CD4-positive, alpha-beta T cell (primary cell): ENCODE measurements at regions not wholly inside any gene's neighbourhood (a gene's known extent, or its start where the extent isn't known, plus 50 kb on each side); places are given as distances from the start of the nearest gene placed in this dataset.

Experiments used
- ATAC-seq: fragments of 200-7000 bp; cut with Tn5 transposase; one replicate; pipeline ENCODE4 v1.10.0; 2022; ENCODE audit warnings: mild to moderate bottlenecking; ENCODE audit not compliant: poor library complexity
- CTCF ChIA-PET: fragments of 350-600 bp; sonication (Branson Sonifier 250); formaldehyde crosslinking; loops from one replicate; lab custom pipeline; 2021; ENCODE audit warnings: antibody characterized with exemption, inconsistent platforms; lab: Charles Lee
- POLR2A ChIA-PET: fragments of 350-600 bp; sonication (Branson Sonifier 250); formaldehyde crosslinking; loops from one replicate; lab custom pipeline; 2021; ENCODE audit warnings: antibody characterized with exemption, inconsistent platforms; lab: Charles Lee
- DNase-seq, 14 experiments: peaks; one replicate each; pipeline ENCODE4 v3.0.0-alpha.2; 2013 to 2020; ENCODE audit warnings: mixed read lengths in 2 of 14
- H3K27ac ChIP-seq, 2 donors: one replicate each; pipeline versions ENCODE4 v1.5.1 to v1.7.0; 2013; ENCODE audit warnings: low read length in 2 of 2, low read depth in 1 of 2, mild to moderate bottlenecking in 1 of 2
- H3K27me3 ChIP-seq, 2 experiments: 1 replicate in 1 of 2; 2 replicates in 1 of 2; pipeline versions ENCODE4 v1.6.1 to v1.7.0; 2013; ENCODE audit warnings: low read length in 2 of 2, control low read depth in 1 of 2, mild to moderate bottlenecking in 1 of 2, moderate library complexity in 1 of 2; ENCODE audit not compliant: insufficient read depth in 2 of 2, control insufficient read depth in 1 of 2
- H3K36me3 ChIP-seq: one replicate; pipeline ENCODE4 v1.6.1; 2013; ENCODE audit warnings: low read length, control low read depth; ENCODE audit not compliant: insufficient read depth
- H3K4me1 ChIP-seq: one replicate; pipeline ENCODE4 v1.6.1; 2013; ENCODE audit warnings: low read length, control low read depth; ENCODE audit not compliant: insufficient read depth
- H3K4me3 ChIP-seq: one replicate; pipeline ENCODE4 v1.5.1; 2013; ENCODE audit warnings: mild to moderate bottlenecking, low read length, moderate library complexity
- H3K9me3 ChIP-seq, 2 experiments: 1 replicate in 1 of 2; 2 replicates in 1 of 2; pipeline versions ENCODE4 v1.6.1 to v1.7.0; 2013; ENCODE audit warnings: low read length in 2 of 2, mild to moderate bottlenecking in 2 of 2, control low read depth in 1 of 2, moderate library complexity in 1 of 2; ENCODE audit not compliant: control insufficient read depth in 1 of 2, insufficient read depth in 1 of 2
- H3K27ac Mint-ChIP-seq: one replicate; pipeline ENCODE4 v1.8.0; 2020; ENCODE audit warnings: mixed read lengths
- H3K27me3 Mint-ChIP-seq: one replicate; pipeline ENCODE4 v1.8.0; 2021; ENCODE audit warnings: mixed read lengths
- H3K36me3 Mint-ChIP-seq: one replicate; pipeline ENCODE4 v1.8.0; 2021; ENCODE audit warnings: low read depth, mixed read lengths
- H3K4me1 Mint-ChIP-seq: one replicate; pipeline ENCODE4 v1.8.0; 2021; ENCODE audit warnings: low read depth, mixed read lengths
- H3K4me3 Mint-ChIP-seq: one replicate; pipeline ENCODE4 v1.8.0; 2020; ENCODE audit warnings: mild to moderate bottlenecking, mixed read lengths
- H3K9me3 Mint-ChIP-seq: one replicate; pipeline ENCODE4 v1.8.0; 2020; ENCODE audit warnings: mixed read lengths
- CTCF ChIP-seq: fragments of 200-600 bp; IDR thresholded peaks from one replicate; pipeline ENCODE4 v1.8.0; 2022; ENCODE audit warnings: antibody characterized with exemption, mild to moderate bottlenecking
- intact Hi-C, 2 experiments: fragments of 100-400 bp; cut with DNase I in 1 of 2; cut with micrococcal nuclease in 1 of 2; formaldehyde crosslinking; loops; one replicate each; pipeline versions ENCODE4 v1.15.1 to v1.9.0; 2023 to 2025; cut with DNase I, micrococcal nuclease

GRCh38 chr6:9890469-9890868, 524.4 kb downstream of the TFAP2A start:
- Mint-ChIP-seq H3K9me3 (peaks cover 10% of the 10 kb centered on the region), H3K4me1 (no peaks in the 10 kb centered on the region), H3K27me3 (no peaks in the 10 kb centered on the region), H3K36me3 (no peaks in the 10 kb centered on the region), H3K4me3 (no peak overlapping the region), H3K27ac (no peak overlapping the region)
- Histone ChIP-seq H3K36me3 (no peaks in the 10 kb centered on the region), H3K27me3 (no peaks in the 10 kb centered on the region), H3K4me1 (no peaks in the 10 kb centered on the region), H3K27ac (no peak overlapping the region), H3K4me3 (no peak overlapping the region), H3K9me3 (no peaks in the 10 kb centered on the region)
- ChIA-PET POLR2A (no interaction called here), CTCF (no interaction called here)
- ATAC-seq: no peak
- no peak for DNase-seq
- no peak for TF ChIP-seq CTCF
- intact Hi-C loops: no loop called here

DNA sequence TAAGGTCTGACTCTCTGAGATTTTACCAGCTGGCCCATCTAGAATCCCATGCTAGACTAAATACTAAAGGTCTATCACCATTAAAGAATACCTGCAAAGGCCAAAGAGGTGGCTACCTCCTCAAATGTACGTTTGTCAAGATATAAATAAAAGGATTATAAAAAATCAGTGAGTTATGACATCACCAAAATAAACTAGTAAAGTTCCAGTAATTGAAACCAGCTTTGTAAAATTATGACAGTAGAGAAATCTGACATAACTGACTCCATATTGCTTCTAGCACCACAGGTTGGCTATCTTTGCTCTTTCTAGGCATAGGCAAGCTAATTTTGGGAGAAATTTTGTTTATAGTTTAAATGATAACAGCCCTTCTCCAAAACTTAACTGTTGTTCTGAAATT, 536.3 kb downstream of the TFAP2A start:
- peaks cover 13% of the 10 kb centered on the region for H3K9me3 Mint-ChIP-seq
- Histone ChIP-seq H3K4me3 (no peak overlapping the region), H3K4me1 (no peaks in the 10 kb centered on the region), H3K36me3 (no peaks in the 10 kb centered on the region), H3K27me3 (no peaks in the 10 kb centered on the region), H3K9me3 (peaks cover 0 to 5% of the 10 kb centered on the region in 2 experiments), H3K27ac (no peak overlapping the region)
- DNase-seq: no peak
- no peaks in the 10 kb centered on the region for H3K36me3 Mint-ChIP-seq
- no peaks in the 10 kb centered on the region for H3K4me1 Mint-ChIP-seq
- no peak overlapping the region for H3K27ac Mint-ChIP-seq
- CTCF ChIA-PET: no interaction called here
- no peak for ATAC-seq
- no peak for TF ChIP-seq CTCF
- POLR2A ChIA-PET: no interaction called here
- intact Hi-C loops: no loop called here
- no peaks in the 10 kb centered on the region for H3K27me3 Mint-ChIP-seq
- H3K4me3 Mint-ChIP-seq: no peak overlapping the region

GRCh38 chr6:9875605-9876353, 539.1 kb downstream of the TFAP2A start:
- Mint-ChIP-seq H3K4me3 (no peak overlapping the region), H3K27ac (no peak overlapping the region), H3K9me3 (peaks cover 14% of the 10 kb centered on the region), H3K4me1 (no peaks in the 10 kb centered on the region), H3K27me3 (no peaks in the 10 kb centered on the region), H3K36me3 (no peaks in the 10 kb centered on the region)
- ChIA-PET POLR2A (no interaction called here), CTCF (no interaction called here)
- intact Hi-C loops: no loop called here
- H3K4me3 ChIP-seq: no peak overlapping the region
- no peak for TF ChIP-seq CTCF
- DNase-seq (no peak), ATAC-seq (no peak)
- no peaks in the 10 kb centered on the region for H3K36me3 ChIP-seq
- H3K9me3 ChIP-seq: no peaks in the 10 kb centered on the region
- H3K27me3 ChIP-seq: no peaks in the 10 kb centered on the region
- H3K27ac ChIP-seq: no peak overlapping the region
- no peaks in the 10 kb centered on the region for H3K4me1 ChIP-seq
